OCI-LY1 (cell line): ENCODE measurements at regions not wholly inside any gene's neighbourhood (a gene's known extent, or its start where the extent isn't known, plus 50 kb on each side); places are given as distances from the start of the nearest gene placed in this dataset.

Experiments
- CTCF ChIP-seq: fragments of 200-600 bp; sonication (generic), shearing (Covaris generic); IDR thresholded peaks from 2 replicates; pipeline ENCODE4 v1.5.1; 2017; ENCODE audit warnings: mild to moderate bottlenecking, antibody characterized with exemption, low read length, moderate library complexity, mixed read lengths
- EZH2 ChIP-seq: fragments of 200-600 bp; sonication (generic), shearing (Covaris generic); IDR thresholded peaks from 2 replicates; pipeline ENCODE4 v1.8.0; 2017; ENCODE audit warnings: borderline replicate concordance, mixed run types, mild to moderate bottlenecking, antibody characterized with exemption, low read length, moderate library complexity, mixed read lengths

- TF ChIP-seq CTCF (no peak), EZH2 (no peak)
Observed at GRCh38 chr4:156443488-156443887, 489.8 kb upstream of the CTSO start.
